ENCODE measurements at regions not wholly inside any gene's neighbourhood (a gene's known extent, or its start where the extent isn't known, plus 50 kb on each side); places are given as distances from the start of the nearest gene placed in this dataset.

- no peak for DNase-seq (ENCODE audit: low read depth in 2 of 2)
Observed at GRCh38 chr2:181836583-181836982, 54.9 kb upstream of the ITPRID2 start.

GRCh38 chr2:181837563-181837962 is 54.0 kb upstream of the ITPRID2 start:
- DNase-seq (ENCODE audit: low read depth in 2 of 2) = no peak

GRCh38 chr2:181839811-181840210 is 51.7 kb upstream of the ITPRID2 start:
- no peak for DNase-seq (ENCODE audit: low read depth in 2 of 2)

GRCh38 chr2:181841079-181841478 is 50.5 kb upstream of the ITPRID2 start:
- DNase-seq (ENCODE audit: low read depth in 2 of 2) = no peak

Measured in fibroblast of skin of left quadriceps (primary cell).